ENCODE measurements at regions not wholly inside any gene's neighbourhood (a gene's known extent, or its start where the extent isn't known, plus 50 kb on each side); places are given as distances from the start of the nearest gene placed in this dataset.
A peak's percentile ranks its signal among the peaks of the same experiment; 100 is the strongest.

GRCh38 chr3:27576171-27576570, 92.0 kb upstream of the SLC4A7 start:
- H3K27ac ChIP-seq: no peak overlapping the region
- WGBS, 2 donors: 75 to 85% methylated on average over 3 of the region's 3 CpGs
- peaks cover 0 to 14% (median 6%) of the 10 kb centered on the region in 9 donors for H3K4me1 ChIP-seq
- H3K9me3 ChIP-seq: no peaks in the 10 kb centered on the region
- H3K4me3 ChIP-seq: no peak overlapping the region
- ATAC-seq (no peak), DNase-seq (no peak)
- no peak for TF ChIP-seq CTCF (IDR thresholded peaks at IDR 0.05)
- H3K36me3 ChIP-seq: no peaks in the 10 kb centered on the region
- intact Hi-C loops (cut with DNase I): no loop called here
- no peaks in the 10 kb centered on the region for H3K27me3 ChIP-seq

GRCh38 chr3:27575499-27575898, 91.3 kb upstream of the SLC4A7 start:
- DNase-seq: no peak
- no peak for TF ChIP-seq CTCF (IDR thresholded peaks at IDR 0.05)
- 58 to 80% methylated on average over 3 of the region's 3 CpGs for WGBS, 2 donors
- peak in 1 of 8 donors; percentile 22 for ATAC-seq
- Histone ChIP-seq H3K9me3 (no peaks in the 10 kb centered on the region), H3K27ac (peak overlapping the region in 2 of 10 donors; percentile 15 to 21), H3K36me3 (no peaks in the 10 kb centered on the region), H3K4me1 (peaks cover 0 to 18% (median 6%) of the 10 kb centered on the region in 9 donors), H3K27me3 (no peaks in the 10 kb centered on the region), H3K4me3 (no peak overlapping the region)
- intact Hi-C loops (cut with DNase I): no loop called here

- ATAC-seq (no peak), DNase-seq (no peak)
- Histone ChIP-seq H3K36me3 (no peaks in the 10 kb centered on the region), H3K27ac (no peak overlapping the region), H3K27me3 (no peaks in the 10 kb centered on the region), H3K9me3 (no peaks in the 10 kb centered on the region), H3K4me1 (peaks cover 0 to 20% (median 6%) of the 10 kb centered on the region in 9 donors), H3K4me3 (no peak overlapping the region)
- no peak for TF ChIP-seq CTCF (IDR thresholded peaks at IDR 0.05)
- intact Hi-C loops (cut with DNase I): no loop called here
- WGBS, 2 donors: 88 to 93% methylated on average over 6 of the region's 6 CpGs
Measured at GRCh38 chr3:27574438-27574795, 90.2 kb upstream of the SLC4A7 start.

- Histone ChIP-seq H3K36me3 (no peaks in the 10 kb centered on the region), H3K9me3 (no peaks in the 10 kb centered on the region), H3K4me3 (no peak overlapping the region), H3K27ac (no peak overlapping the region), H3K4me1 (peaks cover 0 to 20% (median 6%) of the 10 kb centered on the region in 9 donors), H3K27me3 (no peaks in the 10 kb centered on the region)
- TF ChIP-seq CTCF (IDR thresholded peaks at IDR 0.05): no peak
- DNase-seq (no peak), ATAC-seq (no peak)
- 79 to 84% methylated on average over 5 of the region's 5 CpGs for WGBS, 2 donors
- intact Hi-C loops (cut with DNase I): no loop called here
Measured at GRCh38 chr3:27573780-27574437, 89.7 kb upstream of the SLC4A7 start.
